Activated CD4-positive, CD25-positive, alpha-beta regulatory T cell treated with anti-CD3 and anti-CD28 coated beads, Interleukin-2, amount 50 U/mL, for 24 hours (primary cell): ENCODE measurements at regions not wholly inside any gene's neighbourhood (a gene's known extent, or its start where the extent isn't known, plus 50 kb on each side); places are given as distances from the start of the nearest gene placed in this dataset.

Experiments used
- ATAC-seq, 2 donors: fragments of 150-1000 bp; cut with Tn5 transposase; one replicate each; pipeline ENCODE4 v1.10.0; 2021; ENCODE audit warnings: mild to moderate bottlenecking in 1 of 2, moderate library complexity in 1 of 2

DNA sequence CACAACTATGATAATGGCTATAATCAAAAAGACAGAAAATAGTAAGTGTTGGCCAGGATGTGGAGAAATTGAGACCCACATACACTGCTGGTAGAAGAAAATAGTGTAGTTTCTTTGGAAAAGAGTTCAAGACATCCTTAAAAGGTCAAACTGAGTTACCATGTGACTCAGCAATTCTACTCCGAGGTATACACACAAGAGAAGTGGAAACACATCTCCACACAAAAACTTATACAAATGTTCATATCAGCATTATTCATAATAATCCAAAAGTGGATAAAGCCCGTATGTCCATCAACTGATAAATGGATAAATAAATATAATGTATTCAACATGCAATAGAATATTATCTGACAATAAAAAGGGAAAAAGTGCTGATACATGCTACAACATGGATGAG lies 532.2 kb downstream of the NR2F1-AS1 start:
- no peak for ATAC-seq

- ATAC-seq: no peak
These were observed 536.0 kb downstream of the NR2F1-AS1 start for GRCh38 chr5:93044859-93045666.

DNA sequence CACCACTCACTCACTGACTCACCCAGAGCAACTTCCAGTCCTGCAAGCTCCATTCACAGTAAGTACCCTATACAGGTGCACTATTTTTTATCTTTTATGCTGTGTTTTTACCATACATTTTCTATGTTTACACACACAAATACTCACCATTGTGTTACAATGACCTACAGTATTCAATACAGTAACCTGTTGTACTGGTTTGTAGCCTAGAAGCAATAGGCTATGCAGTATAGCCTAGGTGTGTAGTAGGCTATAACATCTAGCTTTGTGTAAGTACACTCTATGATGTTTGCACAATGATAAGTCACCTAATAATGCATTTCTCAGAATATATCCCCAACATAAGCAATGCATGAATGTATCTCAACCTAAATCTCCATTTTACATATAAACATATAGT lies 541.1 kb downstream of the NR2F1-AS1 start:
- ATAC-seq: no peak

DNA sequence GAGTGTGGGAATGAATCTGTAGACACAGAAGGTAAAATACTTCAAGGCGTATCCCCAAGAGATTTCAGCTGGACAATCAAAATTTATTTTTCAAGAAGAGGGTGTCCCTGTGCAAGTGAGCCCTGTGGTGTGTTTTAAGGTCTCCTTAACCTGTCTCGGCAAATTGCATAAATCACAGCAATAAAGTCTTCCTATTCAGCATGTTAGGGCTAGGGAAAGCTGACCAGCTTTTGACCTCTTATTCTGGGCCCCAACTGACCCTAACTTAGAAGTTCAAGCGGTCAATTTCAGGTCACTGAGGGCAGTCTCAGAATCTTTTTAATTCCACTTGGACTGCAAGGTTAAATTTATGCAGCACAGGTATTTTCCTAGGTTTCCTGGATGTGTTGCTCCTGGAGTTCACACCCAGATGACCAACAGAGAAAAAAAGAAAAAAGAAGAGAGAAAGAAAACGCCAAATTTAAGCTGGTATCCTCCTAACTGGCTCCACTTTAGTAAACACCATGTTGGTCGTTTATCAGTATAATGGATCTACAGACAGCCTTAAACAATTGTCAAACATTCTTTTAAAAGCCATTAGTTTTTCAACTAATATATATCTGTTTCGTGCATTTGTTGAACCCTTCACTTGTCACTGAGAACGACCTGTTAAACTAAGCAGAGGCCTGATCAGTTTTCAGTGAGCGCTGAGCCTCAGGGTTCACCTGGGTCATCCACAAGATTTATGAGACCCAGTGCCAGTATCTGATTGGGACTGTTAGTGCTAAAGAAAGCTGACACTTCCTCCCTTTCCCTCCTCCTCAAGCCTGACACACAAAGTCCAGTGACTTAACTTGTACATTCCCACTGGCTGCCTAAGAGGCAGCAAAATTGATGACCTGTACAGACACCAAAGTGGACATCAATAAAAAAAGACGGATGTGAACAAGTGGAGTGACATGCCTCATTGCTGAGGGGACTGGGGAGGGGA lies 546.1 kb downstream of the NR2F1-AS1 start:
- ATAC-seq: no peak

DNA sequence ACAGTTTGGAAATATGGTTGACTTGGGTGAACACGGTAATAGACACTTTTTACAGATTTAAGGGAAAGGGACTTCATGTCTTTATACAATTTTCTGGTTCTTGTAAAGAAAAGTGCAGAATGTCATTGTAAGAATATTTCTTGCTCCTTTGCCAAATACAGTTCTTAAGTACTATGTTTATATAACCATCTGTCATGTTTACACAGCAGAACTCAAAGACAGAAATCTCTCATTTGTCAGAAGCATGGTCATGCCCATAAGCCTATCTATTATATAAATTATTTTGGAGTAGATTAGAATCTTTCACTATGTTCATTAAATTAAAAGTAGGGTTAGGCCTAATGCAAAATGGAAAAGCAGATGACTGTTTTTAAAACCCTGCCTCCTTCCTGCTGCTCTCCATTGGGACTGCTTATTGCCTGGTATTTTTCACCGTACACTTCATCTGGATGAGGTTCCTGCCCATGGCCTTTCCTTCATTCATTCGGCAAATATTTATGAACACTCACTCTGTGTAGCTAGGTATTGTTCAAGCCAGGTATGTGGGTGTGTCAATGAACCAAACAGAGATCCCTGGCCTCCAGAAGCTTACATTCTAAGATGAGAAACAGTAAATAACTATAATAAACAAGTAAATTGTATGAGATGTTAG lies 558.1 kb downstream of the NR2F1-AS1 start:
- no peak for ATAC-seq

GRCh38 chr5:93022211-93022610 lies 558.8 kb downstream of the NR2F1-AS1 start:
- ATAC-seq: no peak

- ATAC-seq: no peak
These were observed 561.1 kb downstream of the NR2F1-AS1 start for GRCh38 chr5:93019896-93020295.

GRCh38 chr5:93018461-93018860 lies 562.6 kb downstream of the NR2F1-AS1 start:
- no peak for ATAC-seq

GRCh38 chr5:93017849-93018248 lies 563.2 kb downstream of the NR2F1-AS1 start:
- no peak for ATAC-seq

DNA sequence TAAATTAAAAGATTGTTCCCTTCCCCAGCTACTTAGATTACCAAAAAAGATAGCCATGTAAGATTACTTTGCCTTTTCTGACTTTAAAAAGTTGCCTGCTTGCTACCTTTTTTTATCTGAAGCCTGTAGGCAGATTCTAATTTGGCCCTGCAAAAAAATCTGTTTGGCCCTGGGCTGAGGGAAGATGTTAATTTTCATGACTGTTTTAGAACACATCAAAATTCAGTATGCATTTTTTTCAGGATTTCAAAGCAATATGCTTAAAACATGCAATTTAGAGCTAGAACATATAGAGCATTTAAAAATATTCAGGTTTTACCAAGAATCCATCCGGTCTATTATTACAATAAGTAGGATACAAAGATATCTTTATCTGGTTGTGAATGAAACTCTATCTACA lies 563.6 kb downstream of the NR2F1-AS1 start:
- ATAC-seq: no peak

DNA sequence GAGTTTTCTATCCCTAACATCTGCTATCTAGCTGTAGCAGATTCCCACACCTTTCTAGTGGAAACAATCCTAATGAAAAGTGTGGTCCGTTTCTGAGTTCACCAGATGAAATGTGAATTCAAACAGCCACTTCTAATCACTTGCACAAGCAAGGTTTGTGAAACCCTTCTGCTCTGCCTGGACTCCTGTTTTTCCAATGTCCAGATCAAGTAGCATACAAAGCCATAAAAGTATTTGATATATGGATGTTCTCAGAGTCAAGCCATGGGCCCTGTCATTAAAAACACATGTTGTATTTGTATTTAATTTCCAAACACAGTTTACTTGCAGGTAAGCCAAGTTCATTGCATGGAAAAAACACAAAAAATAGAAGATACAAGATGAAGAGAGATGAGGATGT lies 570.4 kb downstream of the NR2F1-AS1 start:
- no peak for ATAC-seq

DNA sequence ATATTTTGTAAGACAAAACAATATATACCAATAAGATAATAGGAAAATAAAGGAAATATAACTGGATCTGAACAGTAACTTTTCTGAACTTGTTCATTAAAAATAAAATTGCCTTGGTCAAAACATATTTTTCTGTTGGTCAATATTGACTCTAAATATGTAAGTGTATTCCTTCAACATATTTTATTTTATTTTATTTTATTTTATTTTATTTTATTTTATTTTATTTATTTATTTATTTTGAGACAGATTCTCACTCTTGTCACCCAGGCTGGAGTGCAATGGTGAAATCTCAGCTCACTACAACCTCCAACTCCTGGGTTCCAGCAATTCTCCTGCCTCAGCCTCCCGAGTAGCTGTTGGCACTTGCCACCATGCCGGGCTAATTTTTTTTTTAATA lies 571.0 kb downstream of the NR2F1-AS1 start:
- ATAC-seq: no peak

DNA sequence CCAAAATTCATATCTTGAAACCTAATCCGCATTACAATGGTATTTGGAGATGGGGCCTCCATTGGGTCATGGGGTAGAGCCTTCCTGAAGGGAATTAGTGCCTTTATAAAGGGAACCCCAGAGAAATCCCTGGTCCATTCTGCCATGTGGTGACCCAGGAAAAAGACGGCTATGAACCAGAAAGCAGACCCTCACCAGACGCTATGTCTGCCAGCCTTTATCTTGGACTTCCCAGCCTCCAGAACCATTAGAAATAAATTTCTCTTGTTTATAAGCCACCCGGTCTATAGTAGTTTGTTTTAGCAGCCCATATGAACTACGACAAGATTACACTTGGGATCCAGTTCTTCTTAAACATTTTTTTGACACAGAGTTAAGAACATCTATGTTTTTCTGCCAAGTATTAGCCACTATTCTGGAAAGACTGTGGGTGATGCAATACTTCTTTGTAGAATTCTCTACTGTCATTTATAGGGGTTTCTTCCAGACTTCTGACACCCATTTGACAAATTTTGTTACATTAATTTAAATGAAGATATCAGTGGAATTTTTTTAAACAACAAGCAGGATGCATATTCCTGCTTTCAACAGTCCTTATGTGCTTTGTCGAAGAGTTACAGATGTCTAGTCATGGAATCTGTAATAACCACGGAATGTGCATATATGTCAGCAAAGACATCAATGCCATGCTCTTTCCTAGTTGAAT lies 572.4 kb downstream of the NR2F1-AS1 start:
- ATAC-seq: no peak

DNA sequence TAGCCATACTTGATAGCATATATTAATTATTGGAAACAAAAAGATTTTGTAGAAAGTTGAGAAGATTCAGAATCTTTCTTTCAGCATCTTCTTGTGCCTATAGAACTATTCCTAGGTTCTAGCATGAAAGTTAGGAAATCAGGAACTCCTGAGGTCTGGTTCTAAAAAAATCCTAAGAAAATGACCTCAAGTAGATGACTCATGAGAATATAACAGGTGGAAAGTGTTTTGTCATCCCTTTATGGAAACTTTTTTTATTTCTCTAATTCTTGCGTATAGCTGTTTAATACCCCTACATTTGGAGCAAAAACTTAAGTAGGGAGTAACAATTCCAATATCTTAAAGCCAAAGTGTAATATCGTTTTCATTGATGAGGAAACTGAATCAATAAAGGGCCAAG lies 574.1 kb downstream of the NR2F1-AS1 start:
- no peak for ATAC-seq

DNA sequence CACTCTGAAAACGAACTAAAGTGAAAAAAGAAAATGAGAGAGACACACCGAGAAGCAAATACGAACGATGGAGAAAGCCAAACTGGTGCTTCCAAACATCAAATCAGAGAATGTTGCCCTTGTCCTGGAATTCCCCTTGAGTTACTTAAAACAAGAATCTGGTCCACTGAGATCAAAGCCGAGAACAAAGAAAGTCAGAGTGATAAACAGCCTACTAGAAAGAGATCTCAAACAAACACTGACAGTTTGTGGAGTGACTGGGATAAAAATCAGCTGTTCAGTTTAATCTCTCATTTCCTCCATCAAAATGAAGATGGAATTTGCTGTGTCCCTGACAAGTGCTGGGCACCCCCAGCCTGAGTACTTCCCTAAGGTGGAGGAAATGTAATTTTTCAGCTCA lies 582.6 kb downstream of the NR2F1-AS1 start:
- no peak for ATAC-seq

GRCh38 chr5:92994392-92994791 lies 586.6 kb downstream of the NR2F1-AS1 start:
- ATAC-seq: no peak

DNA sequence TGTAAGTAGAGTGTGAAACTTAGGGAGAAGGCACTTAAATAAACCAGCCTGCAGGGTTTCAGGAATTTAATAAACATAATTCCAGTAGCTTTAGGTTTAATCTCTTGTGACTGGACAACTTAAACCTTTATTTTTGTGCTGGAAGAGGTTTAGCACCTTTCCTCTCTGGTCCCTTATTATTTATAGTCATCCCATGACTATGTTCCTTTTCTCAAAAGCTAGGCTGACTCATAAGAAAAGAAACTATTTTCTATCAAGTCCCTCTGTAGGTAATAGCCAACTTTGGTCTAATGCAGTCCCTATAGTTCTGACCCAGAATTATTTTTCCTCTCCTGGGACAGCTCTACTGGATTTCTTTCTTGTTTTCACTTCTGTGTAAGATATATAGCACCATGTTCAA lies 588.9 kb downstream of the NR2F1-AS1 start:
- ATAC-seq: no peak

DNA sequence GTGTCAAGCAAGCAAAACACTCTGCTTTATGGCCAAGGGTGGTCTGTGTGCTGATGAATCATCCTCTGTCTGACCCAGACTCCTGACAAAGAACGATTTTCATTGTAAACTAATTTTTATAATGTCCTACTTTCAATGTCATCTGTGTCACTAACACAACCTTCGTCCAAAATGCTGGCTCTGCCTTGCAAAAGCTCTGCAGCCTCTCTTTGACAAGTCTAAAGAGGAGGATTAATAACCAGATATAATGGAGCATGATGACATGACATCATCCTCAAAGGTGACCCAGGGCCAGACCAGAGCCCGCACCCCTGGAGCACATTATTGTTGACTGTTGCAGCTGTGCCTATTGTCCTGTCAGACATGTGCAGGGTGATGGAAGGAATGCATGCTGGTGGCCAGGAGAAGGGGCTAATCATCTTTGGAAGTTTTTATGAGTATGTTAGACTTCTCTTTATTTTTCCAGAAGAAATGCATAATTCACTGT lies 589.4 kb downstream of the NR2F1-AS1 start:
- no peak for ATAC-seq

DNA sequence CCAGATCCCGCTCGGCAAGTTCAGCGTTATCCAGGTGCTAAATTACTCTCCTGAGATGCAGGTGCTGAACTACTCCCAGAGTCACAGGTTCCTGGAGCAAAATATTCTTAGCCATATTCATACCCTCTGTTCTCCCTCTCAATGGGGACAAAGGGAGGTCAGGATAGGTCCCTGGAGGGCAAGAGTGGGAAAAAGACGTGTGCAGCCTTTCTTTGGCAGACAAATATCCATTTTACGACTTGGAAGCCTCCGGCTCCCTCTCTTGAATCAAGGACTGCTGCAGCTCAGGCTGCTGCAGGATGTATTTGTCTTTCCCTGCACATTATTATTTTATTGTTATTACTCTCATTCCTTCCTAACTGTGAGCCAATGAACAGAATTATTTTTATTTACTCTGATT lies 590.2 kb downstream of the NR2F1-AS1 start:
- no peak for ATAC-seq

DNA sequence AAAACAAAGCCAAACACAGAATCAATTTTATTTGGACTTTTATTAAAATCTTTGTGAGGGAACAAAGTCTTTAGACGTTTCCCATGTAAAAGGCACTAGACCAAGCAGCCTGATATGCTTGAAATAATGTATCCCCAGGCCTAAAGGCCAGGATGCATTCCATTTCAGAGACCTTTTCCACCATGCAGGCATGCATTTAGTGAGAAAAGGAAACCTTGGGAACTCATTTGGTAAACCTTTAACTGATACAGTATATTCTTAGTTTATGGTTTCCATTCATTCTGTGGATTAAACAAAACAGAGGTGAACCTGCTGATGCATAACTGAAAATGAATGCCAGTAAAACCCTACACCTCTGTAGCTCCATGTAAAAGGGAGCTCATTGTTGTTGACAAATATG lies 600.0 kb downstream of the NR2F1-AS1 start:
- ATAC-seq: no peak

DNA sequence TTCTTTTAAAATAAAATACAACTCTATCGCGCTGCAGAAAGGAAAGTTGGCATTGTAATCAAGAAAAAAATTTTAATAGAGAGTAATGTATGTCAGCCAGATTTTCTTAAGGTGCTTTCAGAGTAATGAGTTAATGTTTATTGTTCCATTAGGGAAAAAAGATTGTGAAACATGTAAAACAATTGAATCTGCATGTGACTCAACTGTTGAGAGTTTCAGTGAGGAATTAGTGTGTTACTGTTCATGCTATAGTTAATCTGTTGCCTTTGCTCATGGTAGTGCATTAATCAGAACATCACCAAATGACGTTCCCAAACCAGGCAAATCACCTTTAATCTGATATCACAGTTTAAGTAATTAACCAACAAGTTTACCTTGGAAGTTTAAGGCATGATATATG lies 600.5 kb downstream of the NR2F1-AS1 start:
- ATAC-seq: no peak

DNA sequence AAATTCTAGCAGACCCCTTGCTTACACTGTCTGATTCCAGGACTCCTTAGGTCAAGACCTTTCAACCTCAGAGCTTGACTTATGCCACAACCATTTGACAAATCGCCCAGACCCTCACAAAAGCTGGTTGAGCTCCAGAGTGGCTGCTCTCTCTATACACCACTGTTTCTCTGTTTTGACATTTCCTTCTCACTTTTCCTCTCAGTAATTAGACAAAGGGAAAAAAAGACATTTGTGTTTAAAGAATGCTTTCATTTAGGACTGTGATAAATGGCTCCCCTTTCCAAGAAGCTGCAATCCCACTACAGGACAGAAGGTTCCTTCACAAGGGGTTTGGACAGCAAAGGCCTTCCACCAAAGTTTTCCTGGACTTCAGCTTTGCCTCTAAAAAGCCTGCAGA lies 601.3 kb downstream of the NR2F1-AS1 start:
- ATAC-seq: no peak
